Stomach (tissue), 4 donors: ENCODE measurements at regions not wholly inside any gene's neighbourhood (a gene's known extent, or its start where the extent isn't known, plus 50 kb on each side); places are given as distances from the start of the nearest gene placed in this dataset.

Experiments used
- POLR2A ChIP-seq, 4 donors: fragments of 450-650 bp; IDR thresholded peaks; one replicate each; pipeline ENCODE4 v1.6.1; 2016; ENCODE audit warnings: antibody characterized with exemption in 4 of 4, control low read depth in 2 of 4, mild to moderate bottlenecking in 1 of 4, moderate library complexity in 1 of 4
- TF ChIP-seq, protein P1 (sequence below), 7 experiments: fragments of 450-650 bp in 4 of 7; fragments of 200-600 bp in 3 of 7; sonication (generic) in 3 of 7; IDR thresholded peaks; one replicate each; pipeline ENCODE4 v1.5.1; 2016 to 2019; ENCODE audit warnings: antibody characterized with exemption in 7 of 7, control low read depth in 2 of 7, mild to moderate bottlenecking in 1 of 7

DNA sequence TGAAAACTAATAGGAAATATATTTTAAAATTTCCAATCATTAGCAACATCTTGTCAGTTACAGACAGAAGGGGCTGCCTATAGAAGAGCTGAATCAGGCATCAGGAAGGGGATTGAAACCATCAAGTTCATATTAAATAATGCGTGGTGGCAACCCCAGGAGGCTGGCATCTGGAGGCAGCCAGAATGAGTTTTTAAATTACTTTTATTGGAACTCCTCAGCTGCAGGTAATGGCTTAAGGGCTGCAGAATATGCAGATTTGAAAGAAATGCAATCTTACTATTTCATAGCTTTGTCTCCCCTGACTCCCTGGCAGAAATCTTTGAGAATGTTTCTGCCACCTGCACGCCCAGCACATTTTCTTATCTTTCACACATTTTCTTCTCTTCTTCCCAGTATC is 711.6 kb downstream of the PCDH19 start:
- TF ChIP-seq, protein P1, sequence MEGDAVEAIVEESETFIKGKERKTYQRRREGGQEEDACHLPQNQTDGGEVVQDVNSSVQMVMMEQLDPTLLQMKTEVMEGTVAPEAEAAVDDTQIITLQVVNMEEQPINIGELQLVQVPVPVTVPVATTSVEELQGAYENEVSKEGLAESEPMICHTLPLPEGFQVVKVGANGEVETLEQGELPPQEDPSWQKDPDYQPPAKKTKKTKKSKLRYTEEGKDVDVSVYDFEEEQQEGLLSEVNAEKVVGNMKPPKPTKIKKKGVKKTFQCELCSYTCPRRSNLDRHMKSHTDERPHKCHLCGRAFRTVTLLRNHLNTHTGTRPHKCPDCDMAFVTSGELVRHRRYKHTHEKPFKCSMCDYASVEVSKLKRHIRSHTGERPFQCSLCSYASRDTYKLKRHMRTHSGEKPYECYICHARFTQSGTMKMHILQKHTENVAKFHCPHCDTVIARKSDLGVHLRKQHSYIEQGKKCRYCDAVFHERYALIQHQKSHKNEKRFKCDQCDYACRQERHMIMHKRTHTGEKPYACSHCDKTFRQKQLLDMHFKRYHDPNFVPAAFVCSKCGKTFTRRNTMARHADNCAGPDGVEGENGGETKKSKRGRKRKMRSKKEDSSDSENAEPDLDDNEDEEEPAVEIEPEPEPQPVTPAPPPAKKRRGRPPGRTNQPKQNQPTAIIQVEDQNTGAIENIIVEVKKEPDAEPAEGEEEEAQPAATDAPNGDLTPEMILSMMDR (IDR thresholded peaks at IDR 0.05) = no peak
- TF ChIP-seq POLR2A (IDR thresholded peaks at IDR 0.05) = no peak
